ENCODE measurements at regions not wholly inside any gene's neighbourhood (a gene's known extent, or its start where the extent isn't known, plus 50 kb on each side); places are given as distances from the start of the nearest gene placed in this dataset.
A peak's percentile ranks its signal among the peaks of the same experiment; 100 is the strongest.
"Not testable (repeated sequence)": the region's sequence is repeated elsewhere in the genome, so short reads cannot be mapped to it uniquely, and the experiment has no call there.

DNA sequence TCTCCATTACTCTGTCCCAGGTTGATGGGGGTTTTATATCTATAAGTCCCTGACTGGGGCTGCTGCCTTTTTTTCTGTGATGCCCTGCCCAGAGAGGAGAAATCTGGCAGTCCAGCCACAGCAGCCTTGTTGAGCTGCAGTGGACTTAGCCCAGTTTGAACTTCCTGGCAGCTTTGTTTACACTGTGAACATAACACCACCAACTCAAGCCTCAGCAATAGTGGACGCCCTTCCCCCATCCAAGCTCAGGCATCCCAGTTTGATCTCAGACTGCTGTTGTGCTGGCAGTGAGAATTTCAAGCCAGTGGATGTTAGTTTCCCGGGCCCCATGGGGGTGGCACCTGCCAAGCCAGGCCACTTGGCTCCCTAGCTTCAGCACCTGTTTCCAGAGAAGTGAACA is 298.5 kb upstream of the KDM5D start:
- no peak for DNase-seq (ENCODE audit: low read depth)
- no peak overlapping the region for H3K4me3 ChIP-seq (ENCODE audit: low read depth, low read length)
- TF ChIP-seq, protein P1, sequence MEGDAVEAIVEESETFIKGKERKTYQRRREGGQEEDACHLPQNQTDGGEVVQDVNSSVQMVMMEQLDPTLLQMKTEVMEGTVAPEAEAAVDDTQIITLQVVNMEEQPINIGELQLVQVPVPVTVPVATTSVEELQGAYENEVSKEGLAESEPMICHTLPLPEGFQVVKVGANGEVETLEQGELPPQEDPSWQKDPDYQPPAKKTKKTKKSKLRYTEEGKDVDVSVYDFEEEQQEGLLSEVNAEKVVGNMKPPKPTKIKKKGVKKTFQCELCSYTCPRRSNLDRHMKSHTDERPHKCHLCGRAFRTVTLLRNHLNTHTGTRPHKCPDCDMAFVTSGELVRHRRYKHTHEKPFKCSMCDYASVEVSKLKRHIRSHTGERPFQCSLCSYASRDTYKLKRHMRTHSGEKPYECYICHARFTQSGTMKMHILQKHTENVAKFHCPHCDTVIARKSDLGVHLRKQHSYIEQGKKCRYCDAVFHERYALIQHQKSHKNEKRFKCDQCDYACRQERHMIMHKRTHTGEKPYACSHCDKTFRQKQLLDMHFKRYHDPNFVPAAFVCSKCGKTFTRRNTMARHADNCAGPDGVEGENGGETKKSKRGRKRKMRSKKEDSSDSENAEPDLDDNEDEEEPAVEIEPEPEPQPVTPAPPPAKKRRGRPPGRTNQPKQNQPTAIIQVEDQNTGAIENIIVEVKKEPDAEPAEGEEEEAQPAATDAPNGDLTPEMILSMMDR (IDR thresholded peaks at IDR 0.05; ENCODE audit: control insufficient read depth, extremely low read depth, insufficient read depth), result no peak

DNA sequence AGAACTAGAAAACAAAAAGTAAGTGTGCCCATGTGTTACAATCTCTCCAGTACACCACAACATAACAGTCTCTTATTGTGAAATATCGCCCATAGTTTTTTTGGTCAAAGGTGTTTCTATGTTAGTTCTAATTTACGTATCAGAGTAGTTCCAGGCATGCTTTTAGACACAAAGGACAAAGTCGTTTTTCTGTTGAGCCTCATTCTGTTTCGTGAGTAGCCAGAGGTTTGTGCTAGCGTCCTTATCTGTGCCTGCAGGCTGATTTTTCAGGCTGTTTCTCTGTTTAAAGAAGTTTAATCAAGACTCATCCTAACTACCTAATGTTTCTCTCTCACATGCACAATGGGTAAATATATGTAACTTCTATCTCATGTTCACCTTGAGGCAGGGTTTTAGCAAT is 281.1 kb upstream of the KDM5D start:
- TF ChIP-seq, protein P1 (IDR thresholded peaks at IDR 0.05; ENCODE audit: control insufficient read depth, extremely low read depth, insufficient read depth), result no peak
- DNase-seq (ENCODE audit: low read depth), result no peak
- H3K4me3 ChIP-seq (ENCODE audit: low read depth, low read length), result no peak overlapping the region

DNA sequence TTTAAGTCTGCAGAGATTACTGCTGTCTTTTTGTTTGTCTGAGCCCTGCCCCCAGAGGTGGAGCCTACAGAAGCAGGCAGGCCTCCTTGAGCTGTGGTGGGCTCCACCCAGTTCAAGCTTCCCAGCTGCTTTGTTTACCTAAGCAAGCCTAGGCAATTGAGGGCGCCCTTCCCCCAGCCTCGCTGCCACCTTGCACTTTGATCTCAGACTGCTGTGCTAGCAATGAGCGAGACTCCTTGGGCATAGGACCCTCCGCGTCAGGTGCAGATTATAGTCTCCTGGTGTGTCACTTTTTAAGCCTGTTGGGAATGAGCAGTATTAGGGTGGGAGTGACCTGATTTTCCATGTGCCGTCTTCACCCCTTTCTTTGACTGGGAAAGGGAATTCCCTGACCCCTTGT is 248.9 kb upstream of the KDM5D start:
- H3K4me3 ChIP-seq (ENCODE audit: low read depth, low read length); DNase-seq (ENCODE audit: low read depth): not testable (repeated sequence)

DNA sequence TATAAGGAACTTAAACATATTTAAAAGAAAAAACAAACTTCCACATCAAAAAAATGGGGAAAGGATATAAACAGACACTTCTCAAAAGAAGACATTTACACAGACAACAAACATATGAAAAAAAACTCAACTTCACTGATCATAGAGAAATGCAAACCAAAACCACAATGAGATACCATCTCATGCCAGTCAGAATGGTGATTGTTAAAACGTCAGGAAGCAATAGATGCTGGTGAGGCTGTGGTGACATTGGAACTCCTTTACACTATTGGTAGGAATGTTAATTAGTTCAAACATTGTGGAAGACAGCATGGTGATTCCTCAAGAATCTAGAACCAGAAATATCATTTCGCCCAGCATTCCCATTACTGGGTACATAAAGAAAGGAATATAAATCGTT is 228.5 kb upstream of the KDM5D start:
- H3K4me3 ChIP-seq (ENCODE audit: low read depth, low read length), result no peak overlapping the region
- TF ChIP-seq, protein P1 (IDR thresholded peaks at IDR 0.05; ENCODE audit: control insufficient read depth, extremely low read depth, insufficient read depth), result no peak

GRCh38 chrY:19947702-19948101 is 203.2 kb upstream of the KDM5D start:
- H3K4me3 ChIP-seq (ENCODE audit: low read depth, low read length), result no peak overlapping the region
- TF ChIP-seq, protein P1 (IDR thresholded peaks at IDR 0.05; ENCODE audit: control insufficient read depth, extremely low read depth, insufficient read depth), result no peak

More for the DNA sequence above, 228.5 kb upstream of the KDM5D start:
- no peak for DNase-seq (ENCODE audit: low read depth)

GRCh38 chrY:19899011-19899410 is 154.5 kb upstream of the KDM5D start:
- TF ChIP-seq, protein P1 (IDR thresholded peaks at IDR 0.05; ENCODE audit: control insufficient read depth, extremely low read depth, insufficient read depth), result no peak
- no peak overlapping the region for H3K4me3 ChIP-seq (ENCODE audit: low read depth, low read length)
- no peak for DNase-seq (ENCODE audit: low read depth)

More at GRCh38 chrY:19947702-19948101, 203.2 kb upstream of the KDM5D start:
- no peak for DNase-seq (ENCODE audit: low read depth)

- H3K4me3 ChIP-seq (ENCODE audit: low read depth, low read length), result no peak overlapping the region
These were observed 147.8 kb upstream of the KDM5D start for GRCh38 chrY:19892076-19892964.

More at GRCh38 chrY:19892076-19892964, 147.8 kb upstream of the KDM5D start:
- TF ChIP-seq, protein P1 (IDR thresholded peaks at IDR 0.05; ENCODE audit: control insufficient read depth, extremely low read depth, insufficient read depth), result no peak
- peak; percentile 21 for DNase-seq (ENCODE audit: low read depth)

Data from LNCaP clone FGC (cell line).